GM19023 (cell line): ENCODE measurements at regions not wholly inside any gene's neighbourhood (a gene's known extent, or its start where the extent isn't known, plus 50 kb on each side); places are given as distances from the start of the nearest gene placed in this dataset.

Experiments used
- ATAC-seq: cut with Tn5 transposase; IDR thresholded peaks from one replicate; pipeline ENCODE4 v1.9.1; 2021; ENCODE audit warnings: mild to moderate bottlenecking, moderate library complexity; ENCODE audit not compliant: unreplicated experiment

GRCh38 chr1:78351551-78352216, 139.1 kb upstream of the PTGFR start:
- ATAC-seq, result no peak

- no peak for ATAC-seq
Measured at GRCh38 chr1:78355656-78356055, 135.1 kb upstream of the PTGFR start.

DNA sequence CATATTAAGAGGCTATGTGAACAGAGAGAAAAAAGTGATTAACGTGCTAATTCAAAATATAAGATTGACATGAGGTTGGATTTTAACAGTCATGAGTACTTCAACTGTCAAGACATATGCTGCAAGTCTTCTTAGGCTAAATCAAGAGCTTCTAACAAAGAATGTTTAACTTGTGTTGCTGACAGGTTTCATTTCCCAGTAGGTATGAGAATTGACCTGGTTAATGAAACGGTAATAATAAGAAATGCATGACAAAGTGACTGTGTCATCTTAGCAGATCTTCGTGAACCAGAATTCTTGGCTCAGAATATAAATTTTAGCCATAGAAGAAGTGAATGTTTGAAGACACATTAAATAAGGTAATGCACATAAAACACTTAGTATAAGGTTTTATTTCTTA, 132.6 kb upstream of the PTGFR start:
- no peak for ATAC-seq

GRCh38 chr1:78359666-78360065, 131.1 kb upstream of the PTGFR start:
- no peak for ATAC-seq

GRCh38 chr1:78360584-78360983, 130.2 kb upstream of the PTGFR start:
- no peak for ATAC-seq

DNA sequence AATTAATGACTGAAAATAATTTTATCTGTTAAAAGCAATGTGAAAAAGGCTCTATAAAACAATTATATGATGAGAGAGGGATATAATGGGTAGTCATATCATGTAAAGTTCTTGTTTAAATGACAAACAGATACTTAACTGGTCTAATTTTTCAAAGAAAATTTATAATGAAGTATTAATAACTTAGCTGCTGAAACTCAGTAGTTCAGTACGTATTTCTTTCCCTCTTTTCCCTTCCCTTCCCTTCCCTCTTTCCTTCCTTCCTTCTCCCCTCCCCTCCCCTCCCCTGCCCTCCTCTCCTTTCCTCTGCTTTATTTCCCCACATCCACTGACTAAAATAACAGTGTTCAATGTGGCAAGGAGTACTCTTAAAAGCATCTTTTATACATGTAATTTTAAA, 123.1 kb upstream of the PTGFR start:
- ATAC-seq, result no peak

- no peak for ATAC-seq
Measured at GRCh38 chr1:78369546-78369945, 121.2 kb upstream of the PTGFR start.

GRCh38 chr1:78370356-78370755, 120.4 kb upstream of the PTGFR start:
- ATAC-seq, result no peak

DNA sequence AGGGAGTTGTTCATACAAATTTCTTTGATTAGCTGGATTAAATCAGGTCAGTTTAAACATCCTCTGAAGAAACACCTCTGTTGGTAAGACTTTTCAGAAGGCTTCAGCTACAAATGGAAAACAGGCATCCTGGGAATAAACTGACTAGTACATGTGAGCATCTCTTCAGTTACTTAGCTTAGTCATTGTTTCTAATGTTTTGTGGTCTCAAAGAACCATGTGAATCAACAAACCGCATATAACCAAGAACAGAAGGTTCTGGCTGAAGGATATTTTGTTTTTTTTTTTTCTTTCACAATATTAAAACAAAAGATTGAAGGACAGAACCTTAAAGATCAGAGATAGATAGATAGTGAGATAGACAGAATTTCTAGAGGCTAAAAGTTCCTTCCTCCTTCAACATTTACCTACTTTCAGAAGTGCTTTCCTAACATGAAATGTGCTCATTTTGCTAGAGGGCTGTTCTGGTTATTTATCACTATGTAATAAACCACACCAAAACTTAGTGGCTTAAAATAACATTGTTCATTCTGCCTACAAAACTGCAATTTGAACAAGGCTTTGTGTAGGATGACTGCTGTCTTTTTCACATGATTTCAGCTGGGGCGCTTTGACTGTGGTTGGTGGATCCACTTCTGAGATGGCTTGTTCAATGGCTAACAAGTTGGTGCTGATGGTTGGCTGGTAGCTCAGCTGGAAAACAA, 119.8 kb upstream of the PTGFR start:
- no peak for ATAC-seq

GRCh38 chr1:78373676-78374075, 117.1 kb upstream of the PTGFR start:
- ATAC-seq, result no peak

- no peak for ATAC-seq
Measured at GRCh38 chr1:78375996-78376395, 114.8 kb upstream of the PTGFR start.

DNA sequence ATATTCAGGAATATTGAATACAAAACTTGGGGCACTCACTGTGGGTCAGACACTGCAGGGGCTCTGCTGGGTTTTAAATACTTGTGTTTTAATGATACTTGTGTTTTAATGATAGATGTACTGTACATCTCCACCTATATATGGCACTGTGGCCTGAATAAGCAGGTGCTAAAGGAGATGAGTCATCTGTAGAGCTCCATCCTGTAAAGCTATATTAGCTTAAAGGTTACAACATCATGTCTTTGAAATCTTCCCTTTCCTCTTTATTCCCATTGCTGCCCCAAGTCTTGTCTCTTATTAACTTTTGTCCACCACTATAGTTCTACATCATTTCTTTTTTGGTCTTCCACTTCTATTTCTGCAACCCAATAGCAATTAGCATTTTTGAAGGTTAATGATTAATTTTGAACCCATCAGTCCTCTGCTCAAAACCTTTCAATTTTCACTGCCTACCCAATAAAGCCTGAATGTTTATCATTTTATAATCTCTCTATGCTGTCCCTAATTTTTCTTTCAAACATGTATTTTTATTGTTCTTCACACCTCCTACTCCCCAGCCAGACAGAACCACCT, 113.3 kb upstream of the PTGFR start:
- peak; percentile 66 for ATAC-seq

DNA sequence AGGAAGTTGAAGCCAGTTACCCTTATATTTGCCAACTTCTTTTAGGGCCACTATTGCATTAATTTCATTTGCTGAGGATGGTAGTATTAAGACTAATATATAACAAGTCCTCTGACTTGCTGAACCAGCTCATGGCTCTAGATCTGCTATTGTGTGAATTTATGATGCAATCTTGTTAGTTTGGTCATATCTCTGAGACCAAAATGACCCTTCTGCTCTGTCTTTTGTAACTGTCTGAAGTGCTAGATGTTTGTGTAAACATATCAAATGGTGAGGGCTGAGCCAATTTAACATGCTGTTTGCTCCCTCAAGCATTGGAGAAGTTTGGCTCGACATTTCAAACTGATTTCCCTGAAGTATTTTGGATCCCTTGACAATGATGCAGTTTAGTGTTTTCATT, 106.9 kb upstream of the PTGFR start:
- ATAC-seq, result no peak

DNA sequence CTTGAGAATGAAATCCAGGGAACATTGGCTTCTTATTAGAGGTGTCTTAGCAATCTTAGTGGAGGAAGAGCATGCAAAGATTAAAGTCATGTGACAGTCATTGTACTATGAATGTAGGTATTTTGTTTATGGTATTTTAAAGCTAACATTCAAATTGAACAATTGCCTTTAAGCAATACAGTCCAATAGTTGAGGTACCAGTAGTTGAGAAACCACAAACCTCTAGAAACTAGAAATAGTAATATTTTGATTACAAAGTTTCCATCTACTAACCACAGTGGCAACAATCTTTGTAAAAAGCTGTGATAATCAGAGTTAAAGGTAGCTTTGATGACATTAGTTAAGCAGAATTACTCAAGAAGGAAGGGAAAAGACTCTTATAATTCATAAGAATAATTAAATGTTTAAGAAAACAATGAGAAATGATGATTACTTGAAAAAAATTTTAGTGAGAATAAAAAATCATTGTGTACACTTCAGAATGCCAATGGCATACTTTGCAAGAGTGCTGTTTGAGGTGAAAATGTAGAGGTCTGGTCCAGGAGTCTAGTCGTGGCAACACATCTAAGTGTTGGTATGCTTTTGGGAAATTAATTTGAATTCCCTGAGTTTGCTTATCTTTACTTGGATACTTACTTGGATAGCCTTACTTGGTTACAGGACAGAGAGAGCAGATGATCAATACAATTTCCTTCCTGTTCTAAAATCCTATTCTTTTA, 104.9 kb upstream of the PTGFR start:
- peak; percentile 83 for ATAC-seq

- no peak for ATAC-seq
Measured at GRCh38 chr1:78387201-78387600, 103.6 kb upstream of the PTGFR start.

DNA sequence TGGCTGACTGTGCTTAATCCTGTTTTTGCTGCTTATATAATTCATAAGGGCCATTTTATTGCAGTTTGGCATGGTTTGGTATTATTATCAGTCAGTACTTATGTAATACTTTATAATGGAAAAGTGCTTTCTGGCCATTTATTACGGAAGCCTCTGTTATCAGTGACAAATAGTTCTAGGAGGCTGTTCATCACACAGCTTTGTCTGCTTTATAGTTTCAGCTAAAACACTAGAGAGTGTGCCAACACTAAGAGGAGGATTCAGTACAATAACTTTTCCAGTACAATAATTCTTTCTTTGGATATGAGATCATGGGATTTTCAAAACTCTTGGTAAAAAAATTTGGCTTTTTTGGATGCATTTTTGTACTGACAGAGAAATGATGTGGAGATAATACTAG, 102.9 kb upstream of the PTGFR start:
- no peak for ATAC-seq

- ATAC-seq, result no peak
Measured at GRCh38 chr1:78388275-78388674, 102.5 kb upstream of the PTGFR start.

DNA sequence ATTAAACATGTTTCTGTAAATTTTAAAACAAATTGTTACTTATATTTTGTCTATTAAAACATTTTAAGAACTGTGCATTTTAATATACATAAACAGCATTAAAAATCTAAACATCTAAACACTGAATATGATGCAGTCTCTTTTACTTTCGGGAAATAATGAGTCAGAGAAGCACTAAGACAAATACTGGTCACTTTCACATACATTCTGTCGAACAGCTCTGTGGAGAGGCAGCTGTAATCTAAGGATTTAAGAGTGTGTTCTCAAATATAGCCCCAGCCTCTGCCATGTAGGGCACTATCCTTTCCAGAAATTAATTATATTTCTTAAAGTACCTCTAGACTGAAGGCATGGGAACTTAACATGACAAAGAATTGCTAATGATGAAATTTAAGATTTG, 89.6 kb upstream of the PTGFR start:
- no peak for ATAC-seq

- ATAC-seq, result no peak
Measured at GRCh38 chr1:78408192-78408591, 82.6 kb upstream of the PTGFR start.

- no peak for ATAC-seq
Measured at GRCh38 chr1:78408810-78409209, 82.0 kb upstream of the PTGFR start.

DNA sequence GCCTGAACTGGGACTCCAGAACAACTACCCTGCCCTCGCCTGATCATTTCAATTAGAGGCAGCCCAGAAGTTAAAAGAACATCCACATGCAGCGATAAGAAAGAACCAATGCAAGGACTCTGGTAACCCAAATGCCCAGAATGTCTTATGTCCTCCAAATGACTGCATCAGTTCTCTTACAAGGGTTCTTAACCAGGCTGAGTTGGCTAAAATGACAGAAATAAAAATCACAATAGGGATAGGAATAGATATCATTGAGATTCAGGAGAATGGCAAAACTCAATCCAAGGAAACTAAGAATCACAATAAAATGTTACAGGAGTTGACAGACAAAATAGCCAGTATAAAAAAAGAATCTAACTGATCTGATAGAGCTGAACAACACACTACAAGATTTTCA, 80.1 kb upstream of the PTGFR start:
- ATAC-seq, result no peak

DNA sequence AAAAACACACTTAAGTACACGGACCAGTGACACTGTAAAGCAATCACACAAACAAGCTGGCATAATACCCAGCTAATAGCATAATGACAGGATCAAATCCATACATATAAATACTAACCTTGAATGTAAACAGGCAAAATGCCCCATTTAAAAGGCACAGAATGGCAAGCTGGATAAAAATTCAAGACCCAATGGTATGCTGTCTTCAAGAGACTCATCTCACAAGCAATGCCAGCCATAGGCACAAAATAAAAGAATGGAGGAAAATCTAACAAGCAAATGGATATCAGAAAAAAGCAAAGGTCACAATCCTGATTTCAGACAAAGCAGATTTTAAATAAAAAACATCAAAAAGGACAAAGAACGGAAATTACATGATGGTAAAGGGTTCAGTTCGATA, 79.1 kb upstream of the PTGFR start:
- ATAC-seq, result no peak
